GM23248 (cell line): ENCODE measurements at regions not wholly inside any gene's neighbourhood (a gene's known extent, or its start where the extent isn't known, plus 50 kb on each side); places are given as distances from the start of the nearest gene placed in this dataset.
"Not testable (repeated sequence)": the region's sequence is repeated elsewhere in the genome, so short reads cannot be mapped to it uniquely, and the experiment has no call there.

Source experiments
- DNase-seq: peaks from one replicate; pipeline ENCODE4 v3.0.0-alpha.2; 2015
- H2AFZ ChIP-seq: fragments of 200-600 bp; sonication (generic); 2 replicates; pipeline ENCODE4 v1.6.1; 2016; ENCODE audit warnings: antibody characterized with exemption
- H3F3A ChIP-seq: fragments of 200-600 bp; sonication (generic); 2 replicates; pipeline ENCODE4 v1.6.1; 2016; ENCODE audit warnings: mild to moderate bottlenecking, antibody characterized with exemption, mixed run types; ENCODE audit not compliant: insufficient read depth
- H3K27ac ChIP-seq: fragments of 200-600 bp; sonication (generic); 2 replicates; pipeline ENCODE4 v1.5.1; 2016; ENCODE audit warnings: mild to moderate bottlenecking
- H3K27me3 ChIP-seq: fragments of 200-600 bp; sonication (generic); replicated peaks from 2 replicates; pipeline ENCODE4 v1.6.1; 2016; ENCODE audit warnings: mild to moderate bottlenecking; ENCODE audit not compliant: insufficient read depth
- H3K36me3 ChIP-seq: fragments of 200-600 bp; sonication (generic); 2 replicates; pipeline ENCODE4 v1.6.1; 2016; ENCODE audit warnings: low read depth, mild to moderate bottlenecking
- H3K4me1 ChIP-seq: fragments of 200-600 bp; sonication (generic); 2 replicates; pipeline ENCODE4 v1.6.1; 2016; ENCODE audit warnings: mild to moderate bottlenecking; ENCODE audit not compliant: insufficient read depth
- H3K4me2 ChIP-seq: fragments of 200-600 bp; sonication (generic); one replicate; pipeline ENCODE4 v1.6.1; 2016; ENCODE audit warnings: mild to moderate bottlenecking; ENCODE audit not compliant: unreplicated experiment
- H3K4me3 ChIP-seq: fragments of 200-600 bp; sonication (generic); 2 replicates; pipeline ENCODE4 v1.5.1; 2016; ENCODE audit warnings: mild to moderate bottlenecking
- H3K79me2 ChIP-seq: fragments of 200-600 bp; sonication (generic); 2 replicates; pipeline ENCODE4 v1.6.1; 2016; ENCODE audit warnings: mild to moderate bottlenecking; ENCODE audit not compliant: insufficient read depth
- H3K9ac ChIP-seq: fragments of 200-600 bp; sonication (generic); 2 replicates; pipeline ENCODE4 v1.6.1; 2016; ENCODE audit warnings: mild to moderate bottlenecking
- H3K9me2 ChIP-seq: fragments of 200-600 bp; sonication (generic); 2 replicates; pipeline ENCODE4 v1.6.1; 2016; ENCODE audit warnings: mixed run types, mild to moderate bottlenecking, moderate library complexity; ENCODE audit not compliant: insufficient read depth
- H3K9me3 ChIP-seq: fragments of 200-600 bp; sonication (generic); one replicate; pipeline ENCODE4 v1.6.1; 2017; ENCODE audit warnings: low read depth
- H4K20me1 ChIP-seq: fragments of 200-600 bp; sonication (generic); 2 replicates; pipeline ENCODE4 v1.6.0; 2016; ENCODE audit not compliant: insufficient read depth
- EZH2 ChIP-seq: fragments of 200-600 bp; sonication (generic); IDR thresholded peaks from 2 replicates; pipeline ENCODE4 v1.6.1; 2018; ENCODE audit warnings: antibody characterized with exemption, mild to moderate bottlenecking; ENCODE audit not compliant: insufficient read depth, poor library complexity, severe bottlenecking
- EZH2phosphoT487 ChIP-seq: fragments of 200-600 bp; sonication (generic); IDR thresholded peaks from 2 replicates; pipeline ENCODE4 v1.6.1; 2018; ENCODE audit warnings: antibody characterized with exemption, moderate library complexity, mild to moderate bottlenecking, low read depth; ENCODE audit not compliant: insufficient read depth
- WGBS, 2 experiments: methylation state at CpG; one replicate each; pipeline ENCODE4 v1.1.6; 2015 to 2017; ENCODE audit warnings: low lambda C conversion rate in 2 of 2, low coverage in 1 of 2; ENCODE audit errors: missing lambda C conversion rate in 2 of 2; 5-methylcytosine and 5-hydroxymethylcytosine counted together
- in situ Hi-C: fragments of 300-500 bp; cut with MboI; formaldehyde crosslinking; loops from 2 replicates; pipeline ENCODE4 v1.15.0; 2020

DNA sequence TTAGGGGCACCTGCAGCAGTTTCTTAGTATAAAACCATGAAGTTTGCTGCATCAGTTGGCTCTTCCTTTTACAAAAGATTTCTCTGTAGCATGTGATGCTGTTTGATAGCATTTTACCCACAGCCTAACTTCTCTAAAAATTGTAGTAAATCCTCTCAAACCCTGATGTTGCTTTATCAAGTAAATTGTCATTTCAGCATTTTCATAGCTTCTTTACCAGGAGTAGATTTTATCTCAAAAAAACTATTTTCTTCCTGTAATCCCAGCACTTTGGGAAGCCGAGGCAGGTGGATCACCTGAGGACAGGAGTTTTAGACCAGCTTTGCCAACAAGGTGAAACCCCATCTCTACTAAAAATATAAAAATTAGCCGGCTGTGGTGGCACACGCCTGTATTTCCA is 144.5 kb upstream of the FOLH1 start:
- H3K9ac ChIP-seq, H3K9me3 ChIP-seq, H3K27ac ChIP-seq, H3K4me1 ChIP-seq, H2AFZ ChIP-seq, DNase-seq, in situ Hi-C loops, H4K20me1 ChIP-seq, H3K9me2 ChIP-seq, H3K4me3 ChIP-seq, H3K27me3 ChIP-seq, H3F3A ChIP-seq, H3K4me2 ChIP-seq, H3K79me2 ChIP-seq, H3K36me3 ChIP-seq: not testable (repeated sequence)
- WGBS, 2 experiments: 29 to 34% methylated on average over 3 of the region's 3 CpGs

GRCh38 chr11:49346627-49347026 is 138.2 kb upstream of the FOLH1 start:
- H3F3A ChIP-seq, H3K4me3 ChIP-seq, in situ Hi-C loops, H3K9me2 ChIP-seq, H3K9me3 ChIP-seq, H3K4me1 ChIP-seq, H2AFZ ChIP-seq, H3K9ac ChIP-seq, H3K27me3 ChIP-seq, H3K36me3 ChIP-seq, DNase-seq, H3K4me2 ChIP-seq, H3K27ac ChIP-seq, H4K20me1 ChIP-seq, H3K79me2 ChIP-seq: not testable (repeated sequence)

DNA sequence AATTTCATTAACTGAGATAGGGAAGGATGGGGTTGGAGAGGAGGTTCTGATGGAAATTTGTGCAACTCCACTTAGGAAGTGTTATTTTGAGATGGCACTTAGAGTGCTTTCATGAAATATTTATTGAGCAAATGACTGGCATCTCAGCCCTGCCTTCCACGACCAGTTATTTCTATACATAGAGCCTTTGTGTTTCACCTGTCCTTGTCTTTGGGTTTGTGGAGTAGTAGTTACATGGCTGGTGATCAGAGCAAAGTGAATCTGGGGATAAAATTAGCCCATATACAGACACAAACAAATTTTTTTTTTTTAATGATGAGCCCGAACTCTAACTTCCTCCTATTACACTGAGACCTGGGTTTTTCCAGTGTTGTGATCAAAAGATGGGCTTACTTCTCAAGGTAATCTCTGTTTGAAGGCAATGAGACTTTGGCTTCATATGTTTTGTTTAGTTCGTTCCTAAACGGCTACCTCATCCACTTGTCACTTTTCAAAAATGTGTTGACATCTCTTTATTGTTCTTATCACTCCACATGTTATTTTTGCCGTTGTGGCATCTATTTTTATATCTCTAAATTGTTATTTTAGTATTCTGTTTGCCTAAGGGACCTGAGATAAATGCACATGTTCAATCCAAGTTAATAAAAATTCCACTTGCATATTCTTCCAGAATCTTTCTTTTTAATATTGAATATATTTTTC is 120.2 kb upstream of the FOLH1 start:
- in situ Hi-C loops, H3K9me3 ChIP-seq, H3K36me3 ChIP-seq, H3K27ac ChIP-seq, H3F3A ChIP-seq, DNase-seq, H3K4me3 ChIP-seq, H2AFZ ChIP-seq, H3K9me2 ChIP-seq, H3K79me2 ChIP-seq, H4K20me1 ChIP-seq, H3K27me3 ChIP-seq, H3K9ac ChIP-seq, H3K4me2 ChIP-seq, H3K4me1 ChIP-seq: not testable (repeated sequence)
- 32 to 39% methylated on average over 5 of the region's 5 CpGs for WGBS, 2 experiments

DNA sequence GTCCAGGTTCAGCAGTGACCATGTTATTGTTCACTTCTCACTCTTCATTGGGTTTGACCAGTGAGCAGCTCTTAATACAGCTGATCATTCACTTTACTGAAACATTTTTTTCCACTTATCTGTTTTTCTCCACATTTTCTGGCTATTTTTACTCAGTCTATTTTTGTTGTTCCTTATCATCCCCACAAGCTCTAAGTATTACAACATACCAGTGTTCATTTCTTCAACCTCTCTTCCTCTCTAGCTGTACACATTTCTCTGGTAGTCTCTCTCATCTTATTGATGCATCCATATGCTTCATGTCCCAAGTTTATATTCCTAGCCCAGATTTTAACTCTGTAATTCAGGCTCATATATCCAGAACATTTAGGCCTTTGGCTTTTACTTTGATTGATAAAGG is 119.4 kb upstream of the FOLH1 start:
- H4K20me1 ChIP-seq, H3K9ac ChIP-seq, H3K9me3 ChIP-seq, H3K4me2 ChIP-seq, DNase-seq, H3K4me3 ChIP-seq, H3K9me2 ChIP-seq, H3K27ac ChIP-seq, H3K79me2 ChIP-seq, H3F3A ChIP-seq, H3K36me3 ChIP-seq, in situ Hi-C loops, H3K4me1 ChIP-seq, H3K27me3 ChIP-seq, H2AFZ ChIP-seq: not testable (repeated sequence)

DNA sequence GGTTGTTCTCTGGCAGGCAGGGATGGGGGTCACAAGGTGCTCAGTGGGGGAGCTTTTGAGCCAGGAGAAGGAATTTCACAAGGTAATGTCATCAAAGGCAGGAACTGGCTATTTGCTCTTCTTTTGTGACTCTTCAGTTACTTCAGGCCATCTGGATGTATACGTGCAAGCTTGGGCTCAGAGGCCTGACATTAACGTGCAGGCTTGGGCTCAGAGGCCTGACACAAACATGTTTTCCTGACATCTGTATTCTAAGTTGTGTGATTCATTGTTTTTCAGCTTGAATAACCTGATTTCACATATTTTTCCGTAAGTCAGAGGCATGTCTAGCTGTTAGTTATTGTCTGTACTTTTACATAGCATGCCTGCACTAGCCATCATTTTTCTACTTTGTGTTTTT is 118.2 kb upstream of the FOLH1 start:
- in situ Hi-C loops, DNase-seq, H3K9me2 ChIP-seq: not testable (repeated sequence)

DNA sequence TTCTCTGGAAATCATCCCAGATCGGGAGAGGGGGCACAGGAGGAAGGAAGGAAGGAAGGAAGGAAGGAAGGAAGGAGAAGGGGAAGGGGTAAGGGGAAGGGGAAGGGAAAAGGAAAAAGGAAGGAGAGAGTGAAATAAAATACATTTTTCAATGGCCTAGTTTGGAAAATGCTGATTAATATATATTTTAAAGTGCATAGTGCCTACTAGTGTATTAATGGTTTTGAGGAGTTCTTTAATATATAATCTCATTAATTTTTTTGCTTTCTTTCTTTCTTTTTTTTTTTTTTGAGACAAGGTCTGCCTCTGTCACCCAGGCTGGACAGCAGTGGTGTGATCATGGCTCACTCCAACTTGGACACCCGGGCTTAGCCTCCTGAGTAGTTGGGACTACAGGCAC is 107.8 kb upstream of the FOLH1 start:
- 6 to 16% methylated on average over 2 of the region's 2 CpGs for WGBS, 2 experiments
- in situ Hi-C loops: no loop called here
- Histone ChIP-seq H3K9me3 (no peaks in the 10 kb centered on the region), H3K36me3 (no peaks in the 10 kb centered on the region), H2AFZ (no peak overlapping the region), H3K4me2 (no peak overlapping the region), H4K20me1 (no peaks in the 10 kb centered on the region), H3F3A (no peaks in the 10 kb centered on the region), H3K9ac (no peak overlapping the region), H3K9me2 (no peaks in the 10 kb centered on the region), H3K4me1 (no peaks in the 10 kb centered on the region), H3K27me3 (no peaks in the 10 kb centered on the region), H3K4me3 (no peak overlapping the region), H3K79me2 (no peaks in the 10 kb centered on the region), H3K27ac (no peak overlapping the region)
- DNase-seq: no peak
- TF ChIP-seq EZH2phosphoT487: no peak
- no peak for TF ChIP-seq EZH2

More for the DNA sequence above, 118.2 kb upstream of the FOLH1 start:
- H3K27me3 ChIP-seq, H3K79me2 ChIP-seq, H3K4me1 ChIP-seq, H3K9me3 ChIP-seq, H3F3A ChIP-seq, H3K27ac ChIP-seq, H4K20me1 ChIP-seq, H2AFZ ChIP-seq, H3K9ac ChIP-seq, H3K36me3 ChIP-seq, H3K4me2 ChIP-seq, H3K4me3 ChIP-seq: not testable (repeated sequence)
- 2 to 21% methylated on average over 3 of the region's 3 CpGs for WGBS, 2 experiments
